HG02798 (cell line): ENCODE measurements at regions not wholly inside any gene's neighbourhood (a gene's known extent, or its start where the extent isn't known, plus 50 kb on each side); places are given as distances from the start of the nearest gene placed in this dataset.
A peak's percentile ranks its signal among the peaks of the same experiment; 100 is the strongest.

Experiments used
- ATAC-seq: cut with Tn5 transposase; IDR thresholded peaks from one replicate; pipeline ENCODE4 v1.9.1; 2021; ENCODE audit warnings: mild to moderate bottlenecking; ENCODE audit not compliant: unreplicated experiment, poor library complexity

DNA sequence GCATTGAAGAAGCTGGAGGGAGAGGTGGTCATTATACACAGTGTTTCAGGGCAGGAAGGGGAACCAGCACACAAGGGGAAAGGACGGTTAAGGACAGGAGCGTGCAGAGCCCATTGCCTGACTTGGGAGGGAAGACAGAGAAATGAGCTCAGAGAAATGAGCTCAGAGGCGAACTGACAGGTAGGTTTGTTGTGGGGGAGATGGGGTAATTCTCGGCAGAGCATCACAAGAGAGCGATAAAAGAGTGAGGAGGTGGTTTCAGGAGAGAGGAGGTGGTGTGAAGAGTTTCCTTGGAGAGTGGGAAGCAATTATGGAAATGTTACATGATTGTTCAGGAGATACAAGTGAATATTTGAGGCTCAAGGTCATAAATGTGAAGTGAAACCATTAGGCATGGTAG lies 61.0 kb downstream of the MRGPRX1 start:
- no peak for ATAC-seq

DNA sequence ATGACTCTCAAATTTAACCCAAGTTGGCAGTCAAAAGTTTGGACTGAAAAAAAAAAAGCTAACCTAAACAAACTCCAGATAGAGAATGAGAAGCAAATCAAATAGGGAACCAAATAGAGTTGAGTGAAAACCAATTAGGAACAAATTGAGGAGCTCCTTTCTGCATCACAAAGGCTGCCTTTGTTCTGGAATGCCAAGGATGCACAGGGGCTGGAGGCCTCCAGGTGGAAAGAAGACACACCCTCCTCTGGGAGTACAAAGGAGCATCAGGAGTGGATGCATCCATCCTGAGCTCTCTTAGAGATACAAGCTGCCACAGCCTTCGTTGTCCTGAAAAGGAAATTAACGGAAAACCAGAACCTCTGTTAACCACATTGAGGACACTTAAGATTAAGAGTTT lies 73.3 kb downstream of the MRGPRX1 start:
- ATAC-seq: no peak

DNA sequence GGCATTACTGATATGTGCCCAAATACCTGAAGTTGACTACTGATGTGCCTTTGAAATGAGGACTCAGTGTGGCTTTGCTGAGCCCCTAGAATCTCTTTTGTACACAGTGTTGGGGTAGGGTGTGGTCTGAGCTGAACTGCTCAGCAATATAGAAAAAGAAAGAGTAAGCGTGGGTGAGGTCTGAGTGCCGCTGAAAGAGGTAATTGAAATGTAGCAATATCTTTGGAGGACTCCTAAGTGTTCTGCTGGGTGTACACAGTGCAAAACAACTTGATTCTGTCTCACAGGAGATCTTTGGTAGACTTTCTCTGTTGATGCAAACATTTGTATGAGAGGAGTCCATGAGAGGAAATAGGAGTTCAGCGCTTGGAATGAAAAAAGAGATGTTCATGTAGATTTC lies 73.7 kb upstream of the PTPN5 start:
- ATAC-seq: no peak

DNA sequence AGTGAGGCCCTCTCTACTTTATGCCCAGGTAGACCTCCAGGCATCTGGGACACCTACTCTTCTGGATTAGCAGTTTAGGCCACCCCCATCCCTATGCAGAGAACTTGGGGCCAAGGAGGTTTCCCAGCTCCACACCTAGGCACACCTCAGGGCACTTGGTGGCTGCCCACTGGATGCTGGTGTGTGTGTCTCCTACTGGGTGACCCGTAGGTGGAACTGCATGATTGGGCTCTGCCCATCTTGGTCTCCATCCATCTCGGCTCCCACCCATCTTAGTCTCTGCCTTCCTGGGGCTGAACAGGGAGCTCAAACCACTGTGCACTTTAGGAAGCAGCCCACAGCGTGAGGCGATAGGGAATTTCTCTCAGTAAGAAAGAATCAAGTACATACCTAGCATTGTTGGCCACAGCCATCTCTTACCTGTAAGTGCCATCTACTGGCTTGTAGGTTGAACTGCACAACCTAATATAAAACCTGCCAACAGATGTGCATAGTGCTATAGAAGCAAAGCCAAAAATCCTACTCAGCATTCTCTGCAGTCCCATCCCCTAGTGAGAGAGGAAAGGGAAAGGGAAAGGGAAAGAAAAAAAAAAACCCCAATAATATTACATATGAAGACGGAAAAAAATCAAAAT lies 61.6 kb upstream of the PTPN5 start:
- peak; percentile 90 for ATAC-seq

DNA sequence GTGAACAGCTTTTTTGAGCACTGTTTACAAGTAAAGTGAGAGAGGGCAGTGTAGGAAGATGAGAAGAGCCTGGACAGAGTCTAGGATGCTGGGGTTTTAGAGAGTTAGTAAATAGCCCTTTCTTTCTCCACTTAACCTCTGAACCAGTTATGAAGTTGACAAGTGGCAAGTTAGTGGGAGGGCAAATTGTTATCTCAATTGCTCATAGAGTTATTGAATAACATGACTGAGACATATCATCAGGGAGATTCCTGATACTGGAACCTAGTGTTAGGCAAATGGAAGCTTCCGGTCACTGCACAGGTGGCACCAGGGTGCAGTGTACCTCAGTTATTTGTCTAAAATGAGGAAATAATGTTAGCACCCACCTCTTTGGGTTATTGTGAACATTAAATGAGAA lies 57.8 kb upstream of the PTPN5 start:
- no peak for ATAC-seq

DNA sequence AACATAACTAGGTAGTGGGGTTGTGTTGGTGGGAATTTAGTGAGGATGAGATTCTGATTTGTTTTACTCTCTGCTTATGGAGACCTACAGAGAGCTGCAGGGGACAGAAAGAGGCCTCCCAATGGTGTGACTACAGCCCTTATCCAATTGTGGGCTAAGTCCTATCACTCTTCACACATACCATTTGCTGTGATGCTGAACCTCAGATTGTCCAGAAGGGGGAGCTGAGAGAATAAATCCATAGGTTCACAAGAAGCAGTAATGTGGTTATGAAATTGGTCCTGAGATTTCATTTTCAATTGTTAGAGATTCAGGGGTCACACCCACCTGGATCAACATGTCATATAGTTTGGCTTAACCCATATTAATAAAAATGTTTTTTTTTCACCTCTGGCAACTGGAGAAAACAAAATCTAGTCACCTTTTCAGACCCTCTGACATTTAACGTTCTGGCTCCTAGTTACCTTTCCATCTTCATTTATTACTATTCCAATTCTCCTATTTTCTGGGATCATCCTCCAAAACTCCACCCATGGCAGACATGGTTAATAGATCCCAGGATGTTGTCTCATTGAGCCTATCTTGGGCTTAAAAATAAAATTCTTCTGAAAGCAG lies 53.3 kb upstream of the PTPN5 start:
- peak; percentile 62 for ATAC-seq
